CD4-positive, alpha-beta T cell treated with Interleukin-6 at 100 ng/mL for 8 hours (primary cell): ENCODE measurements at regions not wholly inside any gene's neighbourhood (a gene's known extent, or its start where the extent isn't known, plus 50 kb on each side); places are given as distances from the start of the nearest gene placed in this dataset.
"Not testable (repeated sequence)": the region's sequence is repeated elsewhere in the genome, so short reads cannot be mapped to it uniquely, and the experiment has no call there.

ENCODE experiments used
- DNase-seq: peaks from one replicate; pipeline ENCODE4 v3.0.0-alpha.2; 2020; ENCODE audit warnings: mixed read lengths, low spot score

GRCh38 chr7:28329661-28330363, 82.5 kb upstream of the CREB5 start:
- peak; percentile 11 for DNase-seq

- no peak for DNase-seq
Measured at GRCh38 chr7:28330384-28331070, 81.8 kb upstream of the CREB5 start.

GRCh38 chr7:28332046-28332445, 80.3 kb upstream of the CREB5 start:
- no peak for DNase-seq

GRCh38 chr7:28333548-28333947, 78.8 kb upstream of the CREB5 start:
- not testable (repeated sequence) for DNase-seq

- DNase-seq: no peak
Measured at GRCh38 chr7:28336806-28337205, 75.5 kb upstream of the CREB5 start.

- DNase-seq: no peak
Measured at GRCh38 chr7:28338041-28338440, 74.3 kb upstream of the CREB5 start.

- DNase-seq: no peak
Measured at GRCh38 chr7:28343462-28343861, 68.9 kb upstream of the CREB5 start.

GRCh38 chr7:28346256-28346655, 66.1 kb upstream of the CREB5 start:
- DNase-seq: no peak

- DNase-seq: no peak
Measured at GRCh38 chr7:28346676-28347363, 65.5 kb upstream of the CREB5 start.

GRCh38 chr7:28347475-28348318, 64.6 kb upstream of the CREB5 start:
- DNase-seq: no peak

GRCh38 chr7:28348636-28349035, 63.7 kb upstream of the CREB5 start:
- no peak for DNase-seq

- no peak for DNase-seq
Measured at GRCh38 chr7:28349637-28350036, 62.7 kb upstream of the CREB5 start.

- no peak for DNase-seq
Measured at GRCh38 chr7:28350662-28351061, 61.7 kb upstream of the CREB5 start.

- DNase-seq: no peak
Measured at GRCh38 chr7:28351450-28351849, 60.9 kb upstream of the CREB5 start.

- no peak for DNase-seq
Measured at GRCh38 chr7:28354601-28355402, 57.5 kb upstream of the CREB5 start.

GRCh38 chr7:28355635-28356319, 56.5 kb upstream of the CREB5 start:
- DNase-seq: no peak

GRCh38 chr7:28356619-28357018, 55.7 kb upstream of the CREB5 start:
- DNase-seq: no peak

GRCh38 chr7:28358423-28358868, 53.9 kb upstream of the CREB5 start:
- DNase-seq: no peak

- no peak for DNase-seq
Measured at GRCh38 chr7:28360739-28361138, 51.6 kb upstream of the CREB5 start.

- no peak for DNase-seq
Measured at GRCh38 chr7:28361551-28361950, 50.8 kb upstream of the CREB5 start.

- DNase-seq: no peak
Measured at GRCh38 chr7:28362182-28362581, 50.1 kb upstream of the CREB5 start.
